ENCODE measurements at regions not wholly inside any gene's neighbourhood (a gene's known extent, or its start where the extent isn't known, plus 50 kb on each side); places are given as distances from the start of the nearest gene placed in this dataset.

DNA sequence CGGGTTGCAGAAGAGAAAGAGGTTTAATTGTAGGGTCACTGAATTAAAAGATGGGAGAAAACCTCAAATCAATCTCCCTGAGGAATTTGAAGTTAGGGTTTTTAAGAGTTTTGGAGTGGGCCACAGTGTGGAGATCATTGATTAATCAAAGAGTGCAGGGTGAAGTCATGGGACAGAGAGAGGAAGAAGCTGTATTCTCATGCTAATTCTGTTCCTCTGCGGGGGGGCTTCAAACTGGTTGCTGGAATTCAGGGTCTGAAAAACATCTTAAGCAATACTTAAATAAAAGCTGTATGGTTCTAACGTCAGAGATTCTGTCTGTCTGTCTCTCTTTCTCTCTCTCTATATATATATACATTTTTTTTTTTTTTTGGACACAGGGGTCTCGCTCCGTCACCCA, 169.8 kb upstream of the SPATS2L start:
- Histone ChIP-seq H3K4me1 (ENCODE audit: control insufficient read depth in 2 of 2, insufficient read depth in 2 of 2, low read length in 2 of 2) (no peaks in the 10 kb centered on the region), H3K27me3 (replicated peaks in 1 of 4; ENCODE audit: control extremely low read depth in 1 of 4, control insufficient read depth in 3 of 4, insufficient read depth in 4 of 4, low read length in 3 of 4) (no peaks in the 10 kb centered on the region), H2AFZ (ENCODE audit: insufficient read depth, low read depth, low read length, poor library complexity, severe bottlenecking) (no peak overlapping the region), H4K20me1 (ENCODE audit: control insufficient read depth, insufficient read depth, low read length, poor library complexity, severe bottlenecking) (no peaks in the 10 kb centered on the region), H3K9ac (ENCODE audit: low read length) (no peak overlapping the region), H3K4me3 (ENCODE audit: control extremely low read depth in 1 of 5, extremely low read depth in 1 of 5, insufficient read depth in 1 of 5, low read depth in 2 of 5, low read length in 4 of 5) (no peak overlapping the region), H3K79me2 (ENCODE audit: control insufficient read depth, insufficient read depth, low read length) (no peaks in the 10 kb centered on the region), H3K36me3 (replicated peaks in 1 of 2; ENCODE audit: control extremely low read depth in 1 of 2, control insufficient read depth in 1 of 2, extremely low read depth in 1 of 2, insufficient read depth in 2 of 2, low read length in 1 of 2) (no peaks in the 10 kb centered on the region), H3K9me3 (ENCODE audit: control extremely low read depth in 1 of 3, control insufficient read depth in 2 of 3, insufficient read depth in 1 of 3, low read length in 2 of 3) (no peaks in the 10 kb centered on the region), H3K4me2 (replicated peaks; ENCODE audit: low read depth, low read length, poor library complexity, severe bottlenecking) (no peak overlapping the region), H3K27ac (ENCODE audit: low read length in 2 of 2) (no peak overlapping the region)
- ChIA-PET CTCF (no interaction called here), POLR2A (no interaction called here)
- ATAC-seq (ENCODE audit: low read depth) = no peak
- Mint-ChIP-seq H3K4me3 (no peak overlapping the region), H3K27me3 (peaks cover 7% of the 10 kb centered on the region), H3K27ac (no peak overlapping the region), H3K9me3 (ENCODE audit: insufficient read depth) (no peaks in the 10 kb centered on the region), H3K4me1 (no peaks in the 10 kb centered on the region)
- no peak for TF ChIP-seq EZH2 (IDR thresholded peaks at IDR 0.05; ENCODE audit: borderline replicate concordance, insufficient read depth, low read depth, low read length, poor library complexity, severe bottlenecking)
- TF ChIP-seq, protein P1, sequence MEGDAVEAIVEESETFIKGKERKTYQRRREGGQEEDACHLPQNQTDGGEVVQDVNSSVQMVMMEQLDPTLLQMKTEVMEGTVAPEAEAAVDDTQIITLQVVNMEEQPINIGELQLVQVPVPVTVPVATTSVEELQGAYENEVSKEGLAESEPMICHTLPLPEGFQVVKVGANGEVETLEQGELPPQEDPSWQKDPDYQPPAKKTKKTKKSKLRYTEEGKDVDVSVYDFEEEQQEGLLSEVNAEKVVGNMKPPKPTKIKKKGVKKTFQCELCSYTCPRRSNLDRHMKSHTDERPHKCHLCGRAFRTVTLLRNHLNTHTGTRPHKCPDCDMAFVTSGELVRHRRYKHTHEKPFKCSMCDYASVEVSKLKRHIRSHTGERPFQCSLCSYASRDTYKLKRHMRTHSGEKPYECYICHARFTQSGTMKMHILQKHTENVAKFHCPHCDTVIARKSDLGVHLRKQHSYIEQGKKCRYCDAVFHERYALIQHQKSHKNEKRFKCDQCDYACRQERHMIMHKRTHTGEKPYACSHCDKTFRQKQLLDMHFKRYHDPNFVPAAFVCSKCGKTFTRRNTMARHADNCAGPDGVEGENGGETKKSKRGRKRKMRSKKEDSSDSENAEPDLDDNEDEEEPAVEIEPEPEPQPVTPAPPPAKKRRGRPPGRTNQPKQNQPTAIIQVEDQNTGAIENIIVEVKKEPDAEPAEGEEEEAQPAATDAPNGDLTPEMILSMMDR (IDR thresholded peaks at IDR 0.05) = no peak
- WGBS (ENCODE audit: insufficient coverage) = no CpG with 5 or more reads among the region's 5 CpGs
- no peak for DNase-seq
- intact Hi-C loops (cut with micrococcal nuclease) = no loop called here

DNA sequence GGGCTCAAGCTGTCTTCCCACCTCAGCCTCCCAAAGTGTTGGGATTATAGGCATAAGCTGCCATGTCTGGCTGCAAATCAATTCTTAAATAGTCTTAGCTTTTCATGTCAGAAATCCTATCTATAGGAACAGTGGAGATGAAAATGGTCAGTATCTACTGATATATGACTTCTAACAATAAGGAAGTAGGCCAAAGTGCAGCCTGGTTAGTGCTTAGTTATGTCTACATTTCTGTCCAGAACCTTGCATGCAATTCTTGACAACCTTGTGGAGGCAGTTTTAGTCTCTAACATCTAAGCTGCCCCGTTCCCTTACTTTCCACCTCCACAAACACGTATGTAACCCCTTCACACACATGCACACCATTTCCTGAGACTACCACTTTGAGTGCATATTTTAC, 169.2 kb upstream of the SPATS2L start:
- Histone ChIP-seq H3K9ac (ENCODE audit: low read length) (no peak overlapping the region), H3K9me3 (ENCODE audit: control extremely low read depth in 1 of 3, control insufficient read depth in 2 of 3, insufficient read depth in 1 of 3, low read length in 2 of 3) (no peaks in the 10 kb centered on the region), H2AFZ (ENCODE audit: insufficient read depth, low read depth, low read length, poor library complexity, severe bottlenecking) (no peak overlapping the region), H3K36me3 (replicated peaks in 1 of 2; ENCODE audit: control extremely low read depth in 1 of 2, control insufficient read depth in 1 of 2, extremely low read depth in 1 of 2, insufficient read depth in 2 of 2, low read length in 1 of 2) (no peaks in the 10 kb centered on the region), H3K4me1 (ENCODE audit: control insufficient read depth in 2 of 2, insufficient read depth in 2 of 2, low read length in 2 of 2) (no peaks in the 10 kb centered on the region), H3K4me2 (replicated peaks; ENCODE audit: low read depth, low read length, poor library complexity, severe bottlenecking) (no peak overlapping the region), H4K20me1 (ENCODE audit: control insufficient read depth, insufficient read depth, low read length, poor library complexity, severe bottlenecking) (no peaks in the 10 kb centered on the region), H3K4me3 (ENCODE audit: control extremely low read depth in 1 of 5, extremely low read depth in 1 of 5, insufficient read depth in 1 of 5, low read depth in 2 of 5, low read length in 4 of 5) (no peak overlapping the region), H3K27ac (ENCODE audit: low read length in 2 of 2) (no peak overlapping the region), H3K79me2 (ENCODE audit: control insufficient read depth, insufficient read depth, low read length) (no peaks in the 10 kb centered on the region), H3K27me3 (replicated peaks in 1 of 4; ENCODE audit: control extremely low read depth in 1 of 4, control insufficient read depth in 3 of 4, insufficient read depth in 4 of 4, low read length in 3 of 4) (no peaks in the 10 kb centered on the region)
- TF ChIP-seq, protein P1 (IDR thresholded peaks at IDR 0.05) = no peak
- no peak for TF ChIP-seq EZH2 (IDR thresholded peaks at IDR 0.05; ENCODE audit: borderline replicate concordance, insufficient read depth, low read depth, low read length, poor library complexity, severe bottlenecking)
- DNase-seq = no peak
- ATAC-seq (ENCODE audit: low read depth) = no peak
- 75% methylated on average over 2 of the region's 2 CpGs for WGBS (ENCODE audit: insufficient coverage)
- H3K27me3 Mint-ChIP-seq = peaks cover 3% of the 10 kb centered on the region
- H3K4me3 Mint-ChIP-seq = no peak overlapping the region
- no peak overlapping the region for H3K27ac Mint-ChIP-seq
- POLR2A ChIA-PET = no interaction called here
- no peaks in the 10 kb centered on the region for H3K4me1 Mint-ChIP-seq
- H3K9me3 Mint-ChIP-seq (ENCODE audit: insufficient read depth) = no peaks in the 10 kb centered on the region
- CTCF ChIA-PET = no interaction called here
- intact Hi-C loops (cut with micrococcal nuclease) = no loop called here

All from B cell (primary cell).